ENCODE measurements at regions not wholly inside any gene's neighbourhood (a gene's known extent, or its start where the extent isn't known, plus 50 kb on each side); places are given as distances from the start of the nearest gene placed in this dataset.

DNA sequence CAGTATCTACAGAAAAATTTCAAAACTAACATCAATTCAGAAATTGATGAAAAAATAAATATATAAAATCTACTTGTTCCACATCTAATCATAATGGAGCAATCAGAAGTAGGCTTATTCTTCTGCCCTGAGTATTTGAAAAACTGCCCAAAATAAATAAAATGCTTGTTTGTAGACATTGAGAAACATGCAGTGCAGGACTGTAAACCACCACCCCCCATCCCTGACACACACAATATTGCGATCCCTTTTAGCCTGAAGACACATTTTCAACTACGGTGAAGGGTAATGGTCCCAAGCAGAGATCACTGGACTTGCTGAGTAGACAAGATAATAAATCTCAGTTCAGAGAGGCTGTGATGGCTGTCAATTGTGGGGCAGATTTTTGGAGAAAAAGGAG is 261.5 kb downstream of the C6orf118 start:
- Histone ChIP-seq H3K9me1 (ENCODE audit: control insufficient read depth, extremely low read depth, insufficient read depth, low read length) (no peaks in the 10 kb centered on the region), H3K9ac (ENCODE audit: control insufficient read depth, extremely low read depth, insufficient read depth, low read length) (no peak overlapping the region), H3K36me3 (ENCODE audit: control insufficient read depth in 2 of 2, extremely low read depth in 1 of 2, insufficient read depth in 2 of 2, low read length in 2 of 2) (no peaks in the 10 kb centered on the region), H3K27ac (ENCODE audit: control insufficient read depth, insufficient read depth, low read length) (no peak overlapping the region), H3K4me2 (ENCODE audit: control insufficient read depth, extremely low read depth, insufficient read depth, low read depth, low read length) (no peak overlapping the region), H3K79me2 (ENCODE audit: control insufficient read depth, insufficient read depth, low read length) (no peaks in the 10 kb centered on the region), H3K4me1 (ENCODE audit: control insufficient read depth, extremely low read depth, insufficient read depth, low read length) (no peaks in the 10 kb centered on the region), H3K27me3 (ENCODE audit: control insufficient read depth, extremely low read depth, insufficient read depth, low read length) (no peaks in the 10 kb centered on the region), H3K4me3 (ENCODE audit: control insufficient read depth in 2 of 3, extremely low read depth in 1 of 3, insufficient read depth in 2 of 3, low read depth in 1 of 3, low read length in 3 of 3) (no peak overlapping the region), H4K20me1 (ENCODE audit: control insufficient read depth, extremely low read depth, insufficient read depth, low read length) (no peaks in the 10 kb centered on the region), H2AFZ (ENCODE audit: control insufficient read depth, low read length) (no peak overlapping the region), H3K9me3 (ENCODE audit: control insufficient read depth, low read depth, low read length) (peaks cover 2% of the 10 kb centered on the region)
- no peak for FAIRE-seq
- TF ChIP-seq, protein P1, sequence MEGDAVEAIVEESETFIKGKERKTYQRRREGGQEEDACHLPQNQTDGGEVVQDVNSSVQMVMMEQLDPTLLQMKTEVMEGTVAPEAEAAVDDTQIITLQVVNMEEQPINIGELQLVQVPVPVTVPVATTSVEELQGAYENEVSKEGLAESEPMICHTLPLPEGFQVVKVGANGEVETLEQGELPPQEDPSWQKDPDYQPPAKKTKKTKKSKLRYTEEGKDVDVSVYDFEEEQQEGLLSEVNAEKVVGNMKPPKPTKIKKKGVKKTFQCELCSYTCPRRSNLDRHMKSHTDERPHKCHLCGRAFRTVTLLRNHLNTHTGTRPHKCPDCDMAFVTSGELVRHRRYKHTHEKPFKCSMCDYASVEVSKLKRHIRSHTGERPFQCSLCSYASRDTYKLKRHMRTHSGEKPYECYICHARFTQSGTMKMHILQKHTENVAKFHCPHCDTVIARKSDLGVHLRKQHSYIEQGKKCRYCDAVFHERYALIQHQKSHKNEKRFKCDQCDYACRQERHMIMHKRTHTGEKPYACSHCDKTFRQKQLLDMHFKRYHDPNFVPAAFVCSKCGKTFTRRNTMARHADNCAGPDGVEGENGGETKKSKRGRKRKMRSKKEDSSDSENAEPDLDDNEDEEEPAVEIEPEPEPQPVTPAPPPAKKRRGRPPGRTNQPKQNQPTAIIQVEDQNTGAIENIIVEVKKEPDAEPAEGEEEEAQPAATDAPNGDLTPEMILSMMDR (optimal IDR thresholded peaks at IDR 0.05 in 1 of 3, IDR thresholded peaks at IDR 0.05 in 1 of 3, conservative IDR thresholded peaks at IDR 0.05 in 1 of 3; ENCODE audit: extremely low read depth in 1 of 3, insufficient read depth in 2 of 3, low read length in 3 of 3) = no peak
- TF ChIP-seq EZH2 (IDR thresholded peaks at IDR 0.05; ENCODE audit: low read length) = no peak
- dilution Hi-C loops (cut with MboI; ENCODE audit: extremely low pct_ligation_motif_present, low sequenced_read_pairs) = no loop called here
- DNase-seq (ENCODE audit: low read depth, low spot score) = no peak

DNA sequence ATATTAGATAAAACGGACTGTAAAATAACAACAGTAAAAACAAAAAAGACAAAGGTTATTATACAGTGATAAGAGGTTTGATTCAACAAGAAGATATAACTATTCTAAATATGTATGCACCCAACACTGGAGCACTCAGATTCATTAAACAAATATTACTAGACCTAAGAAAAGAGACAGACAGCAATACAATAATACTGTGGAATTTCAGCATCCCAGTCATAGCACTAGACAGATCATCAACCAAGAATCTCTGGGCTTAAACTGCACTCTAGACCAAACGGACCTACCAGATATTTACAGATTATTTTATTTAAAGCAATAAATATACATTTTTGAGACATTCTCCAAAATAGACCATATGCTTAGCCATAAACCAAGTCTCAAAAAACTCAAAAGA is 263.8 kb downstream of the C6orf118 start:
- no peak overlapping the region for H3K4me3 ChIP-seq (ENCODE audit: control insufficient read depth in 2 of 3, extremely low read depth in 1 of 3, insufficient read depth in 2 of 3, low read depth in 1 of 3, low read length in 3 of 3)
- H3K27ac ChIP-seq (ENCODE audit: control insufficient read depth, insufficient read depth, low read length) = no peak overlapping the region
- no peak overlapping the region for H3K4me2 ChIP-seq (ENCODE audit: control insufficient read depth, extremely low read depth, insufficient read depth, low read depth, low read length)
- H3K9me1 ChIP-seq (ENCODE audit: control insufficient read depth, extremely low read depth, insufficient read depth, low read length) = no peaks in the 10 kb centered on the region
- no peaks in the 10 kb centered on the region for H3K4me1 ChIP-seq (ENCODE audit: control insufficient read depth, extremely low read depth, insufficient read depth, low read length)
- H3K27me3 ChIP-seq (ENCODE audit: control insufficient read depth, extremely low read depth, insufficient read depth, low read length) = no peaks in the 10 kb centered on the region
- DNase-seq (ENCODE audit: low read depth, low spot score) = no peak
- peaks cover 2% of the 10 kb centered on the region for H3K9me3 ChIP-seq (ENCODE audit: control insufficient read depth, low read depth, low read length)
- H3K79me2 ChIP-seq (ENCODE audit: control insufficient read depth, insufficient read depth, low read length) = no peaks in the 10 kb centered on the region
- FAIRE-seq = no peak
- H3K9ac ChIP-seq (ENCODE audit: control insufficient read depth, extremely low read depth, insufficient read depth, low read length) = no peak overlapping the region
- dilution Hi-C loops (cut with MboI; ENCODE audit: extremely low pct_ligation_motif_present, low sequenced_read_pairs) = no loop called here
- no peaks in the 10 kb centered on the region for H4K20me1 ChIP-seq (ENCODE audit: control insufficient read depth, extremely low read depth, insufficient read depth, low read length)
- no peak overlapping the region for H2AFZ ChIP-seq (ENCODE audit: control insufficient read depth, low read length)
- H3K36me3 ChIP-seq (ENCODE audit: control insufficient read depth in 2 of 2, extremely low read depth in 1 of 2, insufficient read depth in 2 of 2, low read length in 2 of 2) = no peaks in the 10 kb centered on the region
- TF ChIP-seq EZH2 (IDR thresholded peaks at IDR 0.05; ENCODE audit: low read length) = no peak
- TF ChIP-seq, protein P1 (optimal IDR thresholded peaks at IDR 0.05 in 1 of 3, IDR thresholded peaks at IDR 0.05 in 1 of 3, conservative IDR thresholded peaks at IDR 0.05 in 1 of 3; ENCODE audit: extremely low read depth in 1 of 3, insufficient read depth in 2 of 3, low read length in 3 of 3) = no peak

Data from keratinocyte (primary cell).